Neural cell (in vitro differentiated cells): ENCODE measurements at regions not wholly inside any gene's neighbourhood (a gene's known extent, or its start where the extent isn't known, plus 50 kb on each side); places are given as distances from the start of the nearest gene placed in this dataset.

ENCODE experiments used
- H2AFZ ChIP-seq: fragments of 200-600, 300-800 bp; sonication (generic), shearing (Covaris generic); 2 replicates; pipeline ENCODE4 v1.6.0; 2014; ENCODE audit warnings: low read depth, mild to moderate bottlenecking, antibody characterized with exemption, low read length, moderate library complexity
- H3F3A ChIP-seq: fragments of 200-600 bp; shearing (Covaris generic); 2 replicates; pipeline ENCODE4 v1.6.1; 2016; ENCODE audit warnings: mild to moderate bottlenecking, moderate library complexity, mixed read lengths, antibody characterized with exemption, low read length; ENCODE audit not compliant: insufficient read depth, poor library complexity, severe bottlenecking
- H3K27ac ChIP-seq: fragments of 200-600, 300-800 bp; sonication (generic), shearing (Covaris generic); 2 replicates; pipeline ENCODE4 v1.5.1; 2014; ENCODE audit warnings: mild to moderate bottlenecking, low read length, moderate library complexity
- H3K27me3 ChIP-seq: fragments of 300-800, 200-600 bp; sonication (generic), shearing (Covaris generic); 2 replicates; pipeline ENCODE4 v1.6.0; 2014; ENCODE audit warnings: mild to moderate bottlenecking, low read depth, low read length, moderate library complexity; ENCODE audit not compliant: insufficient read depth
- H3K36me3 ChIP-seq: fragments of 300-800, 200-600 bp; sonication (generic), shearing (Covaris generic); 2 replicates; pipeline ENCODE4 v1.5.1; 2014; ENCODE audit warnings: mild to moderate bottlenecking, antibody characterized with exemption, low read length, moderate library complexity; ENCODE audit not compliant: insufficient read depth
- H3K4me2 ChIP-seq: fragments of 300-800, 200-600 bp; sonication (generic), shearing (Covaris generic); 2 replicates; pipeline ENCODE4 v1.6.0; 2014; ENCODE audit warnings: mild to moderate bottlenecking, low read length
- H3K4me3 ChIP-seq: fragments of 300-800, 200-600 bp; sonication (generic), shearing (Covaris generic); 2 replicates; pipeline ENCODE4 v1.5.1; 2014; ENCODE audit warnings: mild to moderate bottlenecking, low read length, moderate library complexity
- H3K79me2 ChIP-seq: fragments of 200-600 bp; shearing (Covaris generic); replicated peaks from 2 replicates; pipeline ENCODE4 v1.6.0; 2014; ENCODE audit warnings: mild to moderate bottlenecking, low read length, moderate library complexity; ENCODE audit not compliant: insufficient read depth
- H3K9ac ChIP-seq: fragments of 300-800, 200-600 bp; sonication (generic), shearing (Covaris generic); 2 replicates; pipeline ENCODE4 v1.6.1; 2016; ENCODE audit warnings: mild to moderate bottlenecking, low read length, mixed read lengths
- H3K9me2 ChIP-seq: fragments of 200-600 bp; shearing (Covaris generic); 2 replicates; pipeline ENCODE4 v1.6.1; 2016; ENCODE audit warnings: mild to moderate bottlenecking, low read length, mixed read lengths; ENCODE audit not compliant: insufficient read depth
- H3K9me3 ChIP-seq: fragments of 200-600, 300-800 bp; sonication (generic), shearing (Covaris generic); 2 replicates; pipeline ENCODE4 v1.6.1; 2016; ENCODE audit warnings: mild to moderate bottlenecking, mixed run types, low read length, moderate library complexity, mixed read lengths
- H4K20me1 ChIP-seq: fragments of 200-600 bp; shearing (Covaris generic); 2 replicates; pipeline ENCODE4 v1.6.1; 2016; ENCODE audit warnings: mild to moderate bottlenecking, mixed run types; ENCODE audit not compliant: insufficient read depth
- EP300 ChIP-seq: fragments of 450-650 bp; conservative IDR thresholded peaks from 2 replicates; pipeline ENCODE4 v1.6.1; 2014; ENCODE audit warnings: antibody characterized with exemption, mild to moderate bottlenecking, moderate library complexity; ENCODE audit not compliant: poor library complexity, severe bottlenecking
- EZH2 ChIP-seq: fragments of 200-600, 300-800 bp; shearing (Covaris generic), sonication (generic); IDR thresholded peaks from 2 replicates; pipeline ENCODE4 v1.6.1; 2014; ENCODE audit warnings: antibody characterized with exemption, low read length, borderline replicate concordance, mild to moderate bottlenecking; ENCODE audit not compliant: insufficient read depth, poor library complexity, severe bottlenecking
- MXI1 ChIP-seq: fragments of 450-650 bp; conservative IDR thresholded peaks from 2 replicates; pipeline ENCODE4 v1.6.1; 2014; ENCODE audit warnings: antibody characterized with exemption, mild to moderate bottlenecking; ENCODE audit not compliant: poor library complexity, severe bottlenecking
- POLR2AphosphoS5 ChIP-seq: IDR thresholded peaks from 2 replicates; pipeline ENCODE4 v1.6.1; 2012
- RAD21 ChIP-seq: fragments of 450-650 bp; conservative IDR thresholded peaks from 2 replicates; pipeline ENCODE4 v1.6.1; 2014; ENCODE audit warnings: antibody characterized with exemption, mild to moderate bottlenecking, moderate library complexity
- SMC3 ChIP-seq: fragments of 450-650 bp; conservative IDR thresholded peaks from 2 replicates; pipeline ENCODE4 v1.6.1; 2014; ENCODE audit warnings: antibody characterized with exemption, mild to moderate bottlenecking, moderate library complexity; ENCODE audit not compliant: poor library complexity
- TAF1 ChIP-seq: IDR thresholded peaks from 2 replicates; pipeline ENCODE4 v1.6.1; 2012; ENCODE audit warnings: low read depth
- TF ChIP-seq, protein P1 (sequence below): IDR thresholded peaks from 2 replicates; pipeline ENCODE4 v1.6.1; 2012; ENCODE audit warnings: borderline replicate concordance
- TF ChIP-seq, protein P2 (sequence below): fragments of 450-650 bp; IDR thresholded peaks from 2 replicates; pipeline ENCODE4 v1.5.1; 2014; ENCODE audit warnings: antibody characterized with exemption, mild to moderate bottlenecking, moderate library complexity; ENCODE audit not compliant: poor library complexity, severe bottlenecking

DNA sequence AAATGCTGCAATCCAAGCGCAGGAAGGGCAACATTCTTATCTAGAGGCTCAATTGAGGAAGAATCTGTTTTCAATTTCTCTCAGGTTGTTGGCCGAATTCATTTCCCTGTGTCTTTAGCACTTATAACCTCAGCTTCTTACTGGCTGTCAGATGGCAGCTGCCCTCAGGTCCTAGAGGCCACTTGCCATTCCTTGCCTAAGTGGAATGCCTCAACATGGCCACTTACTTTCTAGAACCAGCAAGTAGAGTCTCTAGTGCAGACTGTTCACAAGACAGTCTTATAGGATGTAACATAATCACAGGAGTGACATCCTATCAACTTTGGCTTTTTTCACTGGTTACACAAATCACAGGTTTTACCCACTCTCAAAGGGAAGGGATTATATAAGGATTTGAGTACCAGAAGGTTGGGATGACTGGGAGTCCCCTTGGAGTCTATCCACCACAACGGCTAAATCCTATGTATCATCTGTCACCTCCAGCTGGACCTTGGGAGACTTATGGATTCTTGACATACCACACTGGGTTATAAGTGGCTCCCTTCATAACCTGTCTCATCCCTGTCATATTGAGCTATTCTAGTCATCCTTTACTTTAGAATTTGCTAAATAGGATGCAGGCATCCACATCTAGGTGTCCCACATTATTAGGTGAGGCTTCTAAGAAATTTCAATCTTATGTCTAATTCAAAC lies 297.9 kb upstream of the CTSO start:
- Histone ChIP-seq H3K4me2 (no peak overlapping the region), H3K9me3 (no peaks in the 10 kb centered on the region), H3K27ac (no peak overlapping the region), H3K36me3 (no peaks in the 10 kb centered on the region), H2AFZ (no peak overlapping the region), H3K79me2 (no peaks in the 10 kb centered on the region), H3K9me2 (no peaks in the 10 kb centered on the region), H3K9ac (no peak overlapping the region), H4K20me1 (no peaks in the 10 kb centered on the region), H3F3A (no peaks in the 10 kb centered on the region), H3K27me3 (no peaks in the 10 kb centered on the region), H3K4me3 (no peak overlapping the region)
- TF ChIP-seq EZH2 (no peak), TAF1 (no peak), POLR2AphosphoS5 (no peak), SMC3 (no peak), MXI1 (no peak), EP300 (no peak), RAD21 (no peak)
- TF ChIP-seq, protein P1, sequence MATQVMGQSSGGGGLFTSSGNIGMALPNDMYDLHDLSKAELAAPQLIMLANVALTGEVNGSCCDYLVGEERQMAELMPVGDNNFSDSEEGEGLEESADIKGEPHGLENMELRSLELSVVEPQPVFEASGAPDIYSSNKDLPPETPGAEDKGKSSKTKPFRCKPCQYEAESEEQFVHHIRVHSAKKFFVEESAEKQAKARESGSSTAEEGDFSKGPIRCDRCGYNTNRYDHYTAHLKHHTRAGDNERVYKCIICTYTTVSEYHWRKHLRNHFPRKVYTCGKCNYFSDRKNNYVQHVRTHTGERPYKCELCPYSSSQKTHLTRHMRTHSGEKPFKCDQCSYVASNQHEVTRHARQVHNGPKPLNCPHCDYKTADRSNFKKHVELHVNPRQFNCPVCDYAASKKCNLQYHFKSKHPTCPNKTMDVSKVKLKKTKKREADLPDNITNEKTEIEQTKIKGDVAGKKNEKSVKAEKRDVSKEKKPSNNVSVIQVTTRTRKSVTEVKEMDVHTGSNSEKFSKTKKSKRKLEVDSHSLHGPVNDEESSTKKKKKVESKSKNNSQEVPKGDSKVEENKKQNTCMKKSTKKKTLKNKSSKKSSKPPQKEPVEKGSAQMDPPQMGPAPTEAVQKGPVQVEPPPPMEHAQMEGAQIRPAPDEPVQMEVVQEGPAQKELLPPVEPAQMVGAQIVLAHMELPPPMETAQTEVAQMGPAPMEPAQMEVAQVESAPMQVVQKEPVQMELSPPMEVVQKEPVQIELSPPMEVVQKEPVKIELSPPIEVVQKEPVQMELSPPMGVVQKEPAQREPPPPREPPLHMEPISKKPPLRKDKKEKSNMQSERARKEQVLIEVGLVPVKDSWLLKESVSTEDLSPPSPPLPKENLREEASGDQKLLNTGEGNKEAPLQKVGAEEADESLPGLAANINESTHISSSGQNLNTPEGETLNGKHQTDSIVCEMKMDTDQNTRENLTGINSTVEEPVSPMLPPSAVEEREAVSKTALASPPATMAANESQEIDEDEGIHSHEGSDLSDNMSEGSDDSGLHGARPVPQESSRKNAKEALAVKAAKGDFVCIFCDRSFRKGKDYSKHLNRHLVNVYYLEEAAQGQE: no peak
- TF ChIP-seq, protein P2, sequence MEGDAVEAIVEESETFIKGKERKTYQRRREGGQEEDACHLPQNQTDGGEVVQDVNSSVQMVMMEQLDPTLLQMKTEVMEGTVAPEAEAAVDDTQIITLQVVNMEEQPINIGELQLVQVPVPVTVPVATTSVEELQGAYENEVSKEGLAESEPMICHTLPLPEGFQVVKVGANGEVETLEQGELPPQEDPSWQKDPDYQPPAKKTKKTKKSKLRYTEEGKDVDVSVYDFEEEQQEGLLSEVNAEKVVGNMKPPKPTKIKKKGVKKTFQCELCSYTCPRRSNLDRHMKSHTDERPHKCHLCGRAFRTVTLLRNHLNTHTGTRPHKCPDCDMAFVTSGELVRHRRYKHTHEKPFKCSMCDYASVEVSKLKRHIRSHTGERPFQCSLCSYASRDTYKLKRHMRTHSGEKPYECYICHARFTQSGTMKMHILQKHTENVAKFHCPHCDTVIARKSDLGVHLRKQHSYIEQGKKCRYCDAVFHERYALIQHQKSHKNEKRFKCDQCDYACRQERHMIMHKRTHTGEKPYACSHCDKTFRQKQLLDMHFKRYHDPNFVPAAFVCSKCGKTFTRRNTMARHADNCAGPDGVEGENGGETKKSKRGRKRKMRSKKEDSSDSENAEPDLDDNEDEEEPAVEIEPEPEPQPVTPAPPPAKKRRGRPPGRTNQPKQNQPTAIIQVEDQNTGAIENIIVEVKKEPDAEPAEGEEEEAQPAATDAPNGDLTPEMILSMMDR: no peak

DNA sequence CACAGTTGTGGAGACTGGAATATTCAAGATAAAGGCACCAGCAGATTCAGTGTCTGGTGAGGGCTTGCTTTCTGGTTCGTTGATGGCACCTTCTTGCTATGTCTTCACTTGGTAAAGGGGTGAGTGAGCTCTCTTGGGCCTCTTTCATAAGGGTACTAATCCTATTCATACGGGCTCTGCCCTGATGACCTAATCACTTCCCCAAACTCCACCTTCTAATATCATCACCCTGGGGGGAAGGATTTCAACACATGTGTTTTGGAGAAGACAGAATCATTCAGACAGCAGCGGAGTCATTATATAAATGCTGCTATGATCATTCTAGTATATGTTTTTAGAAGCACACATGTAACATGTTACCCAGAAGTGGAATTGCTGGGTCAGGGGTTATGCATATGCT lies 295.3 kb upstream of the CTSO start:
- H3K9me2 ChIP-seq: no peaks in the 10 kb centered on the region
- no peaks in the 10 kb centered on the region for H3K27me3 ChIP-seq
- no peak overlapping the region for H3K9ac ChIP-seq
- H3K4me3 ChIP-seq: no peak overlapping the region
- no peaks in the 10 kb centered on the region for H3K9me3 ChIP-seq
- H3K27ac ChIP-seq: no peak overlapping the region
- no peak overlapping the region for H2AFZ ChIP-seq
- no peaks in the 10 kb centered on the region for H4K20me1 ChIP-seq
- no peaks in the 10 kb centered on the region for H3K36me3 ChIP-seq
- no peaks in the 10 kb centered on the region for H3K79me2 ChIP-seq
- TF ChIP-seq EZH2 (no peak), TAF1 (no peak), EP300 (no peak), SMC3 (no peak), RAD21 (no peak), MXI1 (no peak), POLR2AphosphoS5 (no peak)
- TF ChIP-seq, protein P2: no peak
- TF ChIP-seq, protein P1: no peak
- H3F3A ChIP-seq: no peaks in the 10 kb centered on the region
- H3K4me2 ChIP-seq: no peak overlapping the region
